ENCODE measurements at regions not wholly inside any gene's neighbourhood (a gene's known extent, or its start where the extent isn't known, plus 50 kb on each side); places are given as distances from the start of the nearest gene placed in this dataset.

DNA sequence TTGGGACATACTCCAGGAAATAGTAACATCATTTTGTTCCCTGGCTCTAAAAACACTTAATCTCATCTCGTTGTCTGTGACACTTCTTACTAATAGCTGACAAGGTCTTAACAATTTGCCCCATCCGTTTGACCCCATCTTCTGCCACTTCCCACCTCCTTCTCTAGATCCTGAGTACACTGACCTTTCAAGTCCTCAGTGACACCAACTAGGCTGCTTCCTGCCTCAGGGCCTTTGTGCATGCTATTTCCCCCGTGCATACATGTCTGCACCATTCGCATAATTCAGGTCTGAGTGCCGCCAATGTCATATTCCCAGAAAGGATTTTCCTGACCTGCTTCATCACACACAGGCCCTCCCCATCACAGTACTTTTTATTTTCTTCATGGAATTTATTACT lies 70.6 kb upstream of the CCND2 start:
- TF ChIP-seq, protein P1, sequence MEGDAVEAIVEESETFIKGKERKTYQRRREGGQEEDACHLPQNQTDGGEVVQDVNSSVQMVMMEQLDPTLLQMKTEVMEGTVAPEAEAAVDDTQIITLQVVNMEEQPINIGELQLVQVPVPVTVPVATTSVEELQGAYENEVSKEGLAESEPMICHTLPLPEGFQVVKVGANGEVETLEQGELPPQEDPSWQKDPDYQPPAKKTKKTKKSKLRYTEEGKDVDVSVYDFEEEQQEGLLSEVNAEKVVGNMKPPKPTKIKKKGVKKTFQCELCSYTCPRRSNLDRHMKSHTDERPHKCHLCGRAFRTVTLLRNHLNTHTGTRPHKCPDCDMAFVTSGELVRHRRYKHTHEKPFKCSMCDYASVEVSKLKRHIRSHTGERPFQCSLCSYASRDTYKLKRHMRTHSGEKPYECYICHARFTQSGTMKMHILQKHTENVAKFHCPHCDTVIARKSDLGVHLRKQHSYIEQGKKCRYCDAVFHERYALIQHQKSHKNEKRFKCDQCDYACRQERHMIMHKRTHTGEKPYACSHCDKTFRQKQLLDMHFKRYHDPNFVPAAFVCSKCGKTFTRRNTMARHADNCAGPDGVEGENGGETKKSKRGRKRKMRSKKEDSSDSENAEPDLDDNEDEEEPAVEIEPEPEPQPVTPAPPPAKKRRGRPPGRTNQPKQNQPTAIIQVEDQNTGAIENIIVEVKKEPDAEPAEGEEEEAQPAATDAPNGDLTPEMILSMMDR (conservative IDR thresholded peaks at IDR 0.05 in 1 of 2, IDR thresholded peaks at IDR 0.05 in 1 of 2; ENCODE audit: extremely low read depth in 1 of 2, insufficient read depth in 1 of 2, low read depth in 1 of 2, low read length in 2 of 2): no peak
- no peak for TF ChIP-seq EZH2 (IDR thresholded peaks at IDR 0.05; ENCODE audit: borderline replicate concordance, low read length)
